ENCODE measurements at regions not wholly inside any gene's neighbourhood (a gene's known extent, or its start where the extent isn't known, plus 50 kb on each side); places are given as distances from the start of the nearest gene placed in this dataset.

DNA sequence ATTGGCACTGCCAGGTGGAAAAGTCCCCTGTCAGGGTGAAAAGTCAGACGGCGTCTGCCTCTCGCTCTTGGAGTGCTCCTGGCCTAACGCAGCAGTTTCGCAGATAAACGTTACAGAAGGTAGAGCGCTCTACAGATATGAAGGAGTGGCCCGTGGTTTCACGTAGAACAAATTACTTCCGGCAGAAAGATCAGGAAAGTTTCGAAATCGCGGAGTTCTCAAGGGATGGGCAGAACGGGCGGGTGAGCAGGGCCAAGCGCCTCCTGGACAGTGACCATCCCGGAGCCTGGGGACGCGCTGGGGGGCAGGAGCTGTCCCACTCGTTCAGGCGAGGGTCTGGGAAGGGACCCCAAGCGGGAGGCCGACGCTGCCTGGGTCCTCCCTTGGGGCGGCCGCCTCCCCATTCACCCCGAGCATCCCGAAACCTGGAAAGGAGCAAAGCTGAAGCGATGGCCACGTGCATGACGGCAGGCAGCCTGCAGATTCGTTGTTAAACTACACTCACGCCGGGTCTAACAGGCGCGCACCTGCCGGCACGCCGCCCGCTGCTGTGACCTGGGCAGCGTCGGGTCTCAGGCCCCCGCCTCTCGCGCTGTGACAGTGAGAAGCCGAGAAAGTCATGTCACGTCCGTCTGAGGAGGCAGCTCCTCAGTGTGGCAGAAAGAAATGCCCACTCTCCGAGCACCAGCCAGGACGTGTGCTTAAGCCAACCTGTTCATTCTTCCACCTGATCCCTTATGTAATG is 122.9 kb upstream of the SALL3 start:
- ATAC-seq, result no peak; the same call in 2 of the 3 replicates

DNA sequence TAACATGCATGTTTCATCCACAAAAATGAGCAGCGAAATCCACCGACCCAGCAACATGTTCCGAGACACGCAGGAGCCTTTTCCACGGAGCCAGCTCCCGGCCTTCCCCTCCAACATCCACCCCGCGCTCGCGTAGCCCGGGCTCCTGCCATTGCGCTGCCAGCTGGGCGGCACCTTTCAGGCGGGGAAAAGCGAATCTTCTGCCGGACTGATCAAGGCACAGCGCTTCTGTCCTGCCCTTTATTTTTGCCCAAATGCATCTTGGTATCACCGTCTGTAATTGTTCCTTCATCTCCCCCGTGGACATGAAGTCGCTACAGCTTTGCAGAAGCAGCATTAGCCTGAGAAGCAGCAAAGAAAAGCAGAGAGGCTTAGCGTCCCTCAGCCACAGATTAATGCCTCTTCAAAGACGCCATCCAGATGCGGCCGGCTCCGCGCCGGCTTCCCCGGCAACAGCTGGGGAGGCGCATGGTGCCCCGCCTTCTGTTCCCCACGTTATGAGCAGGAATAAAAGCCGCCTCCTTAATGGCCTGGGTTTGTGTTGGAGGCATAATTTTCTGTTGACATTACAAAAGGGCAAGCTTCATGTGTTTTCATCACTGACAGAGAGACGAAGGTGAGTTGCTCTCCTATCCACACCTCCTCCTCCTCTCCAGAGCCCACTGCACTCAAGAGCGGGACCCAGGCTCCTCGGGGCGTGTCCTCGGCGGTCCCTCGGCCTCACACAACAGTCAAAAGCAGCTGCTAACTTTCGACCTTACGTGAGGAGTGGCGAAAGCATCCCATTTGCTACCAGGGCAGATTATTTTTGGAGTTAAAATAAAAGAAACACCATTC is 122.1 kb upstream of the SALL3 start:
- no peak for ATAC-seq
- TF ChIP-seq RARB (CRISPR knock-in tag; IDR thresholded peaks at IDR 0.05) (no peak), CSDC2 (CRISPR knock-in tag; IDR thresholded peaks at IDR 0.05) (no peak), ZNF70 (CRISPR knock-in tag; IDR thresholded peaks at IDR 0.05) (no peak), TCF4 (CRISPR knock-in tag; IDR thresholded peaks at IDR 0.05; ENCODE audit: borderline replicate concordance) (no peak), ZFP3 (CRISPR knock-in tag; IDR thresholded peaks at IDR 0.05) (no peak), ZNF8 (CRISPR knock-in tag; IDR thresholded peaks at IDR 0.05) (no peak), ISL1 (CRISPR knock-in tag; IDR thresholded peaks at IDR 0.05) (no peak), OSR1 (CRISPR knock-in tag; IDR thresholded peaks at IDR 0.05) (no peak), ESRRG (CRISPR knock-in tag; IDR thresholded peaks at IDR 0.05) (no peak), GLIS3 (CRISPR knock-in tag; IDR thresholded peaks at IDR 0.05) (no peak)
- TF ChIP-seq, protein P1, sequence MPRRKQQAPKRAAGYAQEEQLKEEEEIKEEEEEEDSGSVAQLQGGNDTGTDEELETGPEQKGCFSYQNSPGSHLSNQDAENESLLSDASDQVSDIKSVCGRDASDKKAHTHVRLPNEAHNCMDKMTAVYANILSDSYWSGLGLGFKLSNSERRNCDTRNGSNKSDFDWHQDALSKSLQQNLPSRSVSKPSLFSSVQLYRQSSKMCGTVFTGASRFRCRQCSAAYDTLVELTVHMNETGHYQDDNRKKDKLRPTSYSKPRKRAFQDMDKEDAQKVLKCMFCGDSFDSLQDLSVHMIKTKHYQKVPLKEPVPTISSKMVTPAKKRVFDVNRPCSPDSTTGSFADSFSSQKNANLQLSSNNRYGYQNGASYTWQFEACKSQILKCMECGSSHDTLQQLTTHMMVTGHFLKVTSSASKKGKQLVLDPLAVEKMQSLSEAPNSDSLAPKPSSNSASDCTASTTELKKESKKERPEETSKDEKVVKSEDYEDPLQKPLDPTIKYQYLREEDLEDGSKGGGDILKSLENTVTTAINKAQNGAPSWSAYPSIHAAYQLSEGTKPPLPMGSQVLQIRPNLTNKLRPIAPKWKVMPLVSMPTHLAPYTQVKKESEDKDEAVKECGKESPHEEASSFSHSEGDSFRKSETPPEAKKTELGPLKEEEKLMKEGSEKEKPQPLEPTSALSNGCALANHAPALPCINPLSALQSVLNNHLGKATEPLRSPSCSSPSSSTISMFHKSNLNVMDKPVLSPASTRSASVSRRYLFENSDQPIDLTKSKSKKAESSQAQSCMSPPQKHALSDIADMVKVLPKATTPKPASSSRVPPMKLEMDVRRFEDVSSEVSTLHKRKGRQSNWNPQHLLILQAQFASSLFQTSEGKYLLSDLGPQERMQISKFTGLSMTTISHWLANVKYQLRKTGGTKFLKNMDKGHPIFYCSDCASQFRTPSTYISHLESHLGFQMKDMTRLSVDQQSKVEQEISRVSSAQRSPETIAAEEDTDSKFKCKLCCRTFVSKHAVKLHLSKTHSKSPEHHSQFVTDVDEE (CRISPR knock-in tag; IDR thresholded peaks at IDR 0.05), result no peak
- TF ChIP-seq, protein P2, sequence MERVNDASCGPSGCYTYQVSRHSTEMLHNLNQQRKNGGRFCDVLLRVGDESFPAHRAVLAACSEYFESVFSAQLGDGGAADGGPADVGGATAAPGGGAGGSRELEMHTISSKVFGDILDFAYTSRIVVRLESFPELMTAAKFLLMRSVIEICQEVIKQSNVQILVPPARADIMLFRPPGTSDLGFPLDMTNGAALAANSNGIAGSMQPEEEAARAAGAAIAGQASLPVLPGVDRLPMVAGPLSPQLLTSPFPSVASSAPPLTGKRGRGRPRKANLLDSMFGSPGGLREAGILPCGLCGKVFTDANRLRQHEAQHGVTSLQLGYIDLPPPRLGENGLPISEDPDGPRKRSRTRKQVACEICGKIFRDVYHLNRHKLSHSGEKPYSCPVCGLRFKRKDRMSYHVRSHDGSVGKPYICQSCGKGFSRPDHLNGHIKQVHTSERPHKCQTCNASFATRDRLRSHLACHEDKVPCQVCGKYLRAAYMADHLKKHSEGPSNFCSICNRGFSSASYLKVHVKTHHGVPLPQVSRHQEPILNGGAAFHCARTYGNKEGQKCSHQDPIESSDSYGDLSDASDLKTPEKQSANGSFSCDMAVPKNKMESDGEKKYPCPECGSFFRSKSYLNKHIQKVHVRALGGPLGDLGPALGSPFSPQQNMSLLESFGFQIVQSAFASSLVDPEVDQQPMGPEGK (CRISPR knock-in tag; IDR thresholded peaks at IDR 0.05; ENCODE audit: borderline replicate concordance), result no peak
- TF ChIP-seq, protein P3, sequence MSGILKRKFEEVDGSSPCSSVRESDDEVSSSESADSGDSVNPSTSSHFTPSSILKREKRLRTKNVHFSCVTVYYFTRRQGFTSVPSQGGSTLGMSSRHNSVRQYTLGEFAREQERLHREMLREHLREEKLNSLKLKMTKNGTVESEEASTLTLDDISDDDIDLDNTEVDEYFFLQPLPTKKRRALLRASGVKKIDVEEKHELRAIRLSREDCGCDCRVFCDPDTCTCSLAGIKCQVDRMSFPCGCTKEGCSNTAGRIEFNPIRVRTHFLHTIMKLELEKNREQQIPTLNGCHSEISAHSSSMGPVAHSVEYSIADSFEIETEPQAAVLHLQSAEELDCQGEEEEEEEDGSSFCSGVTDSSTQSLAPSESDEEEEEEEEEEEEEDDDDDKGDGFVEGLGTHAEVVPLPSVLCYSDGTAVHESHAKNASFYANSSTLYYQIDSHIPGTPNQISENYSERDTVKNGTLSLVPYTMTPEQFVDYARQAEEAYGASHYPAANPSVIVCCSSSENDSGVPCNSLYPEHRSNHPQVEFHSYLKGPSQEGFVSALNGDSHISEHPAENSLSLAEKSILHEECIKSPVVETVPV (CRISPR knock-in tag; IDR thresholded peaks at IDR 0.05), result no peak
- TF ChIP-seq, protein P4, sequence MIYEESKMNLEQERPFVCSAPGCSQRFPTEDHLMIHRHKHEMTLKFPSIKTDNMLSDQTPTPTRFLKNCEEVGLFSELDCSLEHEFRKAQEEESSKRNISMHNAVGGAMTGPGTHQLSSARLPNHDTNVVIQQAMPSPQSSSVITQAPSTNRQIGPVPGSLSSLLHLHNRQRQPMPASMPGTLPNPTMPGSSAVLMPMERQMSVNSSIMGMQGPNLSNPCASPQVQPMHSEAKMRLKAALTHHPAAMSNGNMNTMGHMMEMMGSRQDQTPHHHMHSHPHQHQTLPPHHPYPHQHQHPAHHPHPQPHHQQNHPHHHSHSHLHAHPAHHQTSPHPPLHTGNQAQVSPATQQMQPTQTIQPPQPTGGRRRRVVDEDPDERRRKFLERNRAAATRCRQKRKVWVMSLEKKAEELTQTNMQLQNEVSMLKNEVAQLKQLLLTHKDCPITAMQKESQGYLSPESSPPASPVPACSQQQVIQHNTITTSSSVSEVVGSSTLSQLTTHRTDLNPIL (CRISPR knock-in tag; IDR thresholded peaks at IDR 0.05; ENCODE audit: low read depth), result no peak

More for the DNA sequence above, 122.9 kb upstream of the SALL3 start:
- no peak for TF ChIP-seq BACH2 (CRISPR knock-in tag; IDR thresholded peaks at IDR 0.05; ENCODE audit: borderline replicate concordance)
- TF ChIP-seq, protein P4 (CRISPR knock-in tag; IDR thresholded peaks at IDR 0.05; ENCODE audit: low read depth), result no peak
- no peak for TF ChIP-seq ZNF70 (CRISPR knock-in tag; IDR thresholded peaks at IDR 0.05)
- no peak for TF ChIP-seq PPARA (CRISPR knock-in tag; IDR thresholded peaks at IDR 0.05; ENCODE audit: borderline replicate concordance)
- TF ChIP-seq ESRRG (CRISPR knock-in tag; IDR thresholded peaks at IDR 0.05), result no peak
- no peak for TF ChIP-seq ZNF565 (CRISPR knock-in tag; conservative IDR thresholded peaks at IDR 0.05; ENCODE audit: low read depth)
- no peak for TF ChIP-seq CSDC2 (CRISPR knock-in tag; IDR thresholded peaks at IDR 0.05)
- no peak for TF ChIP-seq OSR1 (CRISPR knock-in tag; IDR thresholded peaks at IDR 0.05)
- TF ChIP-seq ZFP3 (CRISPR knock-in tag; IDR thresholded peaks at IDR 0.05), result no peak
- TF ChIP-seq SNAI2 (CRISPR knock-in tag; IDR thresholded peaks at IDR 0.05), result no peak
- no peak for TF ChIP-seq TOX (CRISPR knock-in tag; IDR thresholded peaks at IDR 0.05; ENCODE audit: borderline replicate concordance)
- no peak for TF ChIP-seq ZNF8 (CRISPR knock-in tag; IDR thresholded peaks at IDR 0.05)
- no peak for TF ChIP-seq ISL1 (CRISPR knock-in tag; IDR thresholded peaks at IDR 0.05)
- no peak for TF ChIP-seq GLIS3 (CRISPR knock-in tag; IDR thresholded peaks at IDR 0.05)
- TF ChIP-seq, protein P2 (CRISPR knock-in tag; IDR thresholded peaks at IDR 0.05; ENCODE audit: borderline replicate concordance), result no peak
- TF ChIP-seq, protein P5, sequence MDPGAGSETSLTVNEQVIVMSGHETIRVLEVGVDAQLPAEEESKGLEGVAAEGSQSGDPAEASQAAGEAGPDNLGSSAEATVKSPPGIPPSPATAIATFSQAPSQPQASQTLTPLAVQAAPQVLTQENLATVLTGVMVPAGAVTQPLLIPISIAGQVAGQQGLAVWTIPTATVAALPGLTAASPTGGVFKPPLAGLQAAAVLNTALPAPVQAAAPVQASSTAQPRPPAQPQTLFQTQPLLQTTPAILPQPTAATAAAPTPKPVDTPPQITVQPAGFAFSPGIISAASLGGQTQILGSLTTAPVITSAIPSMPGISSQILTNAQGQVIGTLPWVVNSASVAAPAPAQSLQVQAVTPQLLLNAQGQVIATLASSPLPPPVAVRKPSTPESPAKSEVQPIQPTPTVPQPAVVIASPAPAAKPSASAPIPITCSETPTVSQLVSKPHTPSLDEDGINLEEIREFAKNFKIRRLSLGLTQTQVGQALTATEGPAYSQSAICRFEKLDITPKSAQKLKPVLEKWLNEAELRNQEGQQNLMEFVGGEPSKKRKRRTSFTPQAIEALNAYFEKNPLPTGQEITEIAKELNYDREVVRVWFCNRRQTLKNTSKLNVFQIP (CRISPR knock-in tag; IDR thresholded peaks at IDR 0.05; ENCODE audit: borderline replicate concordance, low read depth), result no peak
- TF ChIP-seq, protein P3 (CRISPR knock-in tag; IDR thresholded peaks at IDR 0.05), result no peak
- no peak for TF ChIP-seq TCF4 (CRISPR knock-in tag; IDR thresholded peaks at IDR 0.05; ENCODE audit: borderline replicate concordance)
